Brain microvascular endothelial cell (primary cell): ENCODE measurements at regions not wholly inside any gene's neighbourhood (a gene's known extent, or its start where the extent isn't known, plus 50 kb on each side); places are given as distances from the start of the nearest gene placed in this dataset.
A peak's percentile ranks its signal among the peaks of the same experiment; 100 is the strongest.

ENCODE experiments used
- DNase-seq: peaks from one replicate; pipeline ENCODE4 v3.0.0-alpha.2; 2020
- H3K27ac ChIP-seq: fragments of 250-450 bp; sonication (Bioruptor Pico); 2 replicates; pipeline ENCODE4 v1.5.1; 2020; ENCODE audit warnings: mild to moderate bottlenecking, moderate library complexity
- H3K27me3 ChIP-seq: fragments of 250-450 bp; sonication (Bioruptor Pico); replicated peaks from 2 replicates; pipeline ENCODE4 v1.5.1; 2020; ENCODE audit warnings: mild to moderate bottlenecking
- H3K36me3 ChIP-seq: fragments of 250-450 bp; sonication (Bioruptor Pico); replicated peaks from 2 replicates; pipeline ENCODE4 v1.5.1; 2020; ENCODE audit warnings: mild to moderate bottlenecking
- H3K4me3 ChIP-seq: 2 replicates; pipeline ENCODE4 v1.5.1; 2011; ENCODE audit warnings: low read depth, mild to moderate bottlenecking, control low read depth, low read length, moderate library complexity
- in situ Hi-C: cut with HindIII; loops from 2 replicates; pipeline ENCODE4 v1.10.0; 2017; ENCODE audit warnings: low sequenced_read_pairs, low pct_ligation_motif_present
- TF ChIP-seq, protein P1 (sequence below): IDR thresholded peaks from 2 replicates; pipeline ENCODE4 v1.5.1; 2011; ENCODE audit warnings: low read depth, mild to moderate bottlenecking, moderate library complexity, low read length, control low read depth, inconsistent platforms; ENCODE audit errors: missing control alignments

GRCh38 chr13:75222031-75222430 lies 259.9 kb downstream of the TBC1D4 start:
- in situ Hi-C loops = no loop called here
- no peak for DNase-seq
- TF ChIP-seq, protein P1, sequence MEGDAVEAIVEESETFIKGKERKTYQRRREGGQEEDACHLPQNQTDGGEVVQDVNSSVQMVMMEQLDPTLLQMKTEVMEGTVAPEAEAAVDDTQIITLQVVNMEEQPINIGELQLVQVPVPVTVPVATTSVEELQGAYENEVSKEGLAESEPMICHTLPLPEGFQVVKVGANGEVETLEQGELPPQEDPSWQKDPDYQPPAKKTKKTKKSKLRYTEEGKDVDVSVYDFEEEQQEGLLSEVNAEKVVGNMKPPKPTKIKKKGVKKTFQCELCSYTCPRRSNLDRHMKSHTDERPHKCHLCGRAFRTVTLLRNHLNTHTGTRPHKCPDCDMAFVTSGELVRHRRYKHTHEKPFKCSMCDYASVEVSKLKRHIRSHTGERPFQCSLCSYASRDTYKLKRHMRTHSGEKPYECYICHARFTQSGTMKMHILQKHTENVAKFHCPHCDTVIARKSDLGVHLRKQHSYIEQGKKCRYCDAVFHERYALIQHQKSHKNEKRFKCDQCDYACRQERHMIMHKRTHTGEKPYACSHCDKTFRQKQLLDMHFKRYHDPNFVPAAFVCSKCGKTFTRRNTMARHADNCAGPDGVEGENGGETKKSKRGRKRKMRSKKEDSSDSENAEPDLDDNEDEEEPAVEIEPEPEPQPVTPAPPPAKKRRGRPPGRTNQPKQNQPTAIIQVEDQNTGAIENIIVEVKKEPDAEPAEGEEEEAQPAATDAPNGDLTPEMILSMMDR = no peak

GRCh38 chr13:75220861-75221260 lies 261.1 kb downstream of the TBC1D4 start:
- H3K27me3 ChIP-seq = no peaks in the 10 kb centered on the region
- no peak overlapping the region for H3K4me3 ChIP-seq
- no peak overlapping the region for H3K27ac ChIP-seq
- TF ChIP-seq, protein P1 = no peak
- in situ Hi-C loops = no loop called here
- H3K36me3 ChIP-seq = no peaks in the 10 kb centered on the region
- DNase-seq = no peak

More at GRCh38 chr13:75222031-75222430, 259.9 kb downstream of the TBC1D4 start:
- H3K27me3 ChIP-seq = no peaks in the 10 kb centered on the region
- H3K4me3 ChIP-seq = no peak overlapping the region
- H3K36me3 ChIP-seq = no peaks in the 10 kb centered on the region
- H3K27ac ChIP-seq = no peak overlapping the region

DNA sequence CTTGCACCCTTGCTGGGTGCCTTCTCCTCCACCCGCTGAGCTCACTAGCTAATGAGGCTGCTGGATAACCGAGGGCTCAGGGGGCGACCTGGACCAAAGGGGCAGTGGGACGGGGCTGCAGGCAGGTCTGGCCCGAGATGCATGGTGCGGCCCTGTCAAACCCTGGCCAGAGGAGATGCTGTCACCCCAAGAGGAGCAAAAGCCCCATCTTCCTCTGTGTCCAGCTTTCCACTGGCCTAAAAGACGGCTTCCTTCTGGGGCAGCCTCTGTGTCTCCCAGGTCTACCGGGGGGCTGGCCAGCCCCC lies 261.8 kb downstream of the TBC1D4 start:
- in situ Hi-C loops = no loop called here
- TF ChIP-seq, protein P1 = no peak
- no peak overlapping the region for H3K27ac ChIP-seq

DNA sequence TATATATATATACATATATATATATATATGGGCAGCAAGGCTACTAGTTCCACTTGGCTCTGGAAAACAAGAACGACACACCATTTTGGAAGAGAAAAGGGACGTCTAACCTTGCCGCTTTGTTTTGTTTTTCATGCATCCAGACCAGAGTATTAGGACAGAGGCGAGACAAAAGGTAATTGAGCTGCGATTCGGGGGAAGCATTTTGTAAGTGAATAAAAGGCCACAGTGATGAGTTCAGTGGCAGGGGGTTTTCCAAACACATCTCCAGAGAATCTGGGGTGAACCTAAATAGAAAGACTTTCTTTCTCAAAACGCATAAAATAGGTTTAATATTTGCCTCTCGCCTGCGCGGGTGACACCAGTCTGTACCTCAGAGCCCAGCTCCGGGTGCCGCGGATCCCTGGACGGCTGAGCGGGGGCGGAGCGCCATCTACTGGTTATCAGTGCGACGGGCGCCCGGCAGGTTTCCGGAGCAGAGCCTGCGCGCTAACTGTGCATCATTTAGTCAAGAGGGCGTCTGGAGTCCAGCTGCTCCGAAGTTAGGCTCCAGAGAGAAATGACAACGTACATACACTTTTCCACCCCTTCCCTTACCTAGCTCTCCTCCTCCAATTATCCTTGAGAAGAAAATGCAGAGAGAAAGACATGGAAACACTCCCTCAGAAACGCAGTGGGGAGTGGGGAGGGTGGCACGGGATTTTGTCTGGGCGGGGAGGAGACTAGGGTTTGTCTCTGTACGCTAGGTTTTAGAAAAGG lies 262.3 kb downstream of the TBC1D4 start:
- DNase-seq = peak; percentile 75
- Histone ChIP-seq H3K36me3 (no peaks in the 10 kb centered on the region), H3K4me3 (peak overlapping the region; percentile 35), H3K27me3 (no peaks in the 10 kb centered on the region), H3K27ac (peak overlapping the region; percentile 12)
- TF ChIP-seq, protein P1 = peak; percentile 95
- in situ Hi-C loops = no loop called here

More for the DNA sequence above, 261.8 kb downstream of the TBC1D4 start:
- H3K4me3 ChIP-seq = no peak overlapping the region
- H3K27me3 ChIP-seq = no peaks in the 10 kb centered on the region
- no peaks in the 10 kb centered on the region for H3K36me3 ChIP-seq
- no peak for DNase-seq

- TF ChIP-seq, protein P1 = peak; percentile 37
- DNase-seq = peak; percentile 36
- in situ Hi-C loops = no loop called here
- Histone ChIP-seq H3K4me3 (no peak overlapping the region), H3K27ac (no peak overlapping the region), H3K27me3 (no peaks in the 10 kb centered on the region), H3K36me3 (no peaks in the 10 kb centered on the region)
Observed at GRCh38 chr13:75217949-75218348, 264.0 kb downstream of the TBC1D4 start.

DNA sequence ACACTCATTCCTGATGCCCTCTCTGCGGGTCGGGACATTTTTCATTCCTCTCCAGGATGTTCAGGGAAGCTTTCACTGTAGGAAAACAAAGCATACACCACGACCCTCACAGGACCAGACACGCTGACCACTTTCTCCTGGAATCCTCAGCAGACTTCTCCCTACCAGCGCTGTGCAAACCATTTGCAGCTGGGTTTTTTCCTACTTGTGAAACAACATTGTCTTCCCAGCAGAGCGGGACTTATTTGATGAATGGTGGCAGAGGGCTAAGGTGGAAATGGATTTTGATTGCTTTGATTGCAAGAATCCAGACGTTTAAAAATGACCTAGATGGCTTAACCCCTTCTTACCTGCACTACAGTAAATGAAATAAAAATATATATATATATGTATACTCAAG lies 265.9 kb downstream of the TBC1D4 start:
- DNase-seq = no peak
- no peak overlapping the region for H3K4me3 ChIP-seq
- H3K36me3 ChIP-seq = no peaks in the 10 kb centered on the region
- TF ChIP-seq, protein P1 = no peak
- in situ Hi-C loops = no loop called here
- no peak overlapping the region for H3K27ac ChIP-seq
- H3K27me3 ChIP-seq = no peaks in the 10 kb centered on the region
